ENCODE measurements at regions not wholly inside any gene's neighbourhood (a gene's known extent, or its start where the extent isn't known, plus 50 kb on each side); places are given as distances from the start of the nearest gene placed in this dataset.

- no peak for TF ChIP-seq CTCF (conservative IDR thresholded peaks at IDR 0.05; ENCODE audit: low read length)
- no peak for TF ChIP-seq EZH2phosphoT487 (IDR thresholded peaks at IDR 0.05; ENCODE audit: borderline replicate concordance)
Observed at GRCh38 chr10:107303203-107303602, 138.7 kb upstream of the SORCS1 start.

Data from Loucy (cell line).